Right cardiac atrium (tissue), 5 donors: ENCODE measurements at regions not wholly inside any gene's neighbourhood (a gene's known extent, or its start where the extent isn't known, plus 50 kb on each side); places are given as distances from the start of the nearest gene placed in this dataset.

Experiments used
- ATAC-seq, 2 donors: fragments of 200-7000 bp; cut with Tn5 transposase; one replicate each; pipeline versions ENCODE4 v1.8.0 to v1.9.1; 2020; ENCODE audit warnings: moderate library complexity in 2 of 2, mild to moderate bottlenecking in 1 of 2
- DNase-seq, 3 donors: peaks; one replicate each; pipeline ENCODE4 v3.0.0-alpha.2; 2020
- H3K27ac ChIP-seq: one replicate; pipeline ENCODE4 v1.5.1; 2013; ENCODE audit warnings: mild to moderate bottlenecking, low read length, control low read depth, moderate library complexity
- H3K27me3 ChIP-seq: one replicate; pipeline ENCODE4 v1.6.1; 2013; ENCODE audit not compliant: control insufficient read depth, insufficient read depth
- H3K4me1 ChIP-seq: one replicate; pipeline ENCODE4 v1.6.1; 2013; ENCODE audit warnings: low read length; ENCODE audit not compliant: control insufficient read depth, insufficient read depth
- H3K4me3 ChIP-seq: one replicate; pipeline ENCODE4 v1.5.1; 2013; ENCODE audit warnings: low read length, control low read depth
- H3K9me3 ChIP-seq: one replicate; pipeline ENCODE4 v1.6.1; 2013; ENCODE audit warnings: low read length; ENCODE audit not compliant: control insufficient read depth
- WGBS: extraction: QIAGEN DNeasy Blood & Tissue Kit; methylation state at CpG from one replicate; pipeline ENCODE4 v1.1.7; 2013; 5-methylcytosine and 5-hydroxymethylcytosine counted together
- intact Hi-C, 4 donors: fragments of 100-400 bp; cut with DNase I; formaldehyde crosslinking; loops; one replicate each; pipeline versions ENCODE4 v1.11.0 to v1.14.0; 2022 to 2023
- donor health status: healthy with polysubstance abuse.
- donor health status: DM: no; HTN: yes; CAD: no.
- donor health status: DM: no; HTN: no; CAD: no.
- donor health status: DM: no; HTN: yes; CAD: no; lungs with severe emphysema.
- donor health status: DM: yes; HTN: yes; CAD: no.

GRCh38 chr5:174218162-174218561, 172.7 kb downstream of the NSG2 start:
- Histone ChIP-seq H3K4me3 (no peak overlapping the region), H3K27me3 (no peaks in the 10 kb centered on the region), H3K27ac (no peak overlapping the region), H3K9me3 (no peaks in the 10 kb centered on the region), H3K4me1 (no peaks in the 10 kb centered on the region)
- 96% methylated on average over 2 of the region's 2 CpGs for WGBS
- ATAC-seq (no peak), DNase-seq (no peak)
- intact Hi-C loops = no loop called here

- ATAC-seq (no peak), DNase-seq (no peak)
- Histone ChIP-seq H3K4me1 (no peaks in the 10 kb centered on the region), H3K27me3 (no peaks in the 10 kb centered on the region), H3K4me3 (no peak overlapping the region), H3K27ac (no peak overlapping the region), H3K9me3 (no peaks in the 10 kb centered on the region)
- 90% methylated on average over 5 of the region's 5 CpGs for WGBS
- intact Hi-C loops = no loop called here
Observed at GRCh38 chr5:174220417-174220816, 174.9 kb downstream of the NSG2 start.

- H3K27ac ChIP-seq = no peak overlapping the region
- no peak overlapping the region for H3K4me3 ChIP-seq
- H3K27me3 ChIP-seq = no peaks in the 10 kb centered on the region
- intact Hi-C loops = no loop called here
- no peaks in the 10 kb centered on the region for H3K4me1 ChIP-seq
- no peaks in the 10 kb centered on the region for H3K9me3 ChIP-seq
- ATAC-seq = no peak
- 64% methylated on average over 2 of the region's 2 CpGs for WGBS
- no peak for DNase-seq
Observed at GRCh38 chr5:174221436-174221835, 175.9 kb downstream of the NSG2 start.

GRCh38 chr5:174221946-174222345, 176.4 kb downstream of the NSG2 start:
- no peak for DNase-seq
- Histone ChIP-seq H3K9me3 (no peaks in the 10 kb centered on the region), H3K27me3 (no peaks in the 10 kb centered on the region), H3K4me1 (no peaks in the 10 kb centered on the region), H3K27ac (no peak overlapping the region), H3K4me3 (no peak overlapping the region)
- ATAC-seq = no peak
- 87% methylated on average over 4 of the region's 4 CpGs for WGBS
- intact Hi-C loops = no loop called here

- ATAC-seq = no peak
- Histone ChIP-seq H3K4me1 (no peaks in the 10 kb centered on the region), H3K27me3 (no peaks in the 10 kb centered on the region), H3K27ac (no peak overlapping the region), H3K4me3 (no peak overlapping the region), H3K9me3 (no peaks in the 10 kb centered on the region)
- no peak for DNase-seq
- intact Hi-C loops = no loop called here
- WGBS = 77% methylated on average over 5 of the region's 5 CpGs
Observed at GRCh38 chr5:174222891-174223290, 177.4 kb downstream of the NSG2 start.

- no peak for ATAC-seq
- Histone ChIP-seq H3K27ac (no peak overlapping the region), H3K4me1 (no peaks in the 10 kb centered on the region), H3K27me3 (no peaks in the 10 kb centered on the region), H3K4me3 (no peak overlapping the region), H3K9me3 (no peaks in the 10 kb centered on the region)
- WGBS = 19% methylated on average over 12 of the region's 12 CpGs
- intact Hi-C loops = no loop called here
- DNase-seq = no peak
Observed at GRCh38 chr5:174223355-174223754, 177.8 kb downstream of the NSG2 start.

- intact Hi-C loops = no loop called here
- ATAC-seq (no peak), DNase-seq (no peak)
- H3K9me3 ChIP-seq = no peaks in the 10 kb centered on the region
- no peak overlapping the region for H3K27ac ChIP-seq
- no peaks in the 10 kb centered on the region for H3K4me1 ChIP-seq
- 100% methylated on average over 1 of the region's 1 CpG for WGBS
- H3K27me3 ChIP-seq = no peaks in the 10 kb centered on the region
- H3K4me3 ChIP-seq = no peak overlapping the region
Observed at GRCh38 chr5:174229068-174229467, 183.6 kb downstream of the NSG2 start.

GRCh38 chr5:174229514-174230370, 184.2 kb downstream of the NSG2 start:
- H3K4me3 ChIP-seq = no peak overlapping the region
- ATAC-seq = no peak
- H3K27me3 ChIP-seq = no peaks in the 10 kb centered on the region
- H3K27ac ChIP-seq = no peak overlapping the region
- WGBS = 43% methylated on average over 3 of the region's 3 CpGs
- H3K4me1 ChIP-seq = no peaks in the 10 kb centered on the region
- no peak for DNase-seq
- no peaks in the 10 kb centered on the region for H3K9me3 ChIP-seq
- intact Hi-C loops = no loop called here

GRCh38 chr5:174231956-174232487, 186.5 kb downstream of the NSG2 start:
- intact Hi-C loops = no loop called here
- Histone ChIP-seq H3K4me1 (no peaks in the 10 kb centered on the region), H3K4me3 (no peak overlapping the region), H3K27ac (no peak overlapping the region), H3K27me3 (no peaks in the 10 kb centered on the region), H3K9me3 (no peaks in the 10 kb centered on the region)
- DNase-seq (no peak), ATAC-seq (no peak)
- 15% methylated on average over 7 of the region's 7 CpGs for WGBS

GRCh38 chr5:174234388-174234787, 188.9 kb downstream of the NSG2 start:
- Histone ChIP-seq H3K27me3 (no peaks in the 10 kb centered on the region), H3K9me3 (no peaks in the 10 kb centered on the region), H3K4me3 (no peak overlapping the region), H3K27ac (no peak overlapping the region), H3K4me1 (no peaks in the 10 kb centered on the region)
- intact Hi-C loops = no loop called here
- DNase-seq = no peak
- ATAC-seq = no peak
- 88% methylated on average over 8 of the region's 8 CpGs for WGBS

GRCh38 chr5:174235221-174236011, 189.9 kb downstream of the NSG2 start:
- no peak for ATAC-seq
- no peaks in the 10 kb centered on the region for H3K4me1 ChIP-seq
- H3K27me3 ChIP-seq = no peaks in the 10 kb centered on the region
- no peak overlapping the region for H3K27ac ChIP-seq
- no peak overlapping the region for H3K4me3 ChIP-seq
- no peaks in the 10 kb centered on the region for H3K9me3 ChIP-seq
- DNase-seq = no peak
- intact Hi-C loops = no loop called here
- WGBS = 80% methylated on average over 12 of the region's 12 CpGs
